ENCODE measurements at regions not wholly inside any gene's neighbourhood (a gene's known extent, or its start where the extent isn't known, plus 50 kb on each side); places are given as distances from the start of the nearest gene placed in this dataset.

- no peaks in the 10 kb centered on the region for H3K4me1 ChIP-seq (ENCODE audit: control insufficient read depth, insufficient read depth, low read length, unreplicated experiment)
- no peaks in the 10 kb centered on the region for H3K36me3 ChIP-seq (ENCODE audit: insufficient read depth, low read length)
- H3K4me3 ChIP-seq (ENCODE audit: low read depth, low read length) = no peak overlapping the region
- H2AFZ ChIP-seq (ENCODE audit: low read length, unreplicated experiment) = no peak overlapping the region
- no peaks in the 10 kb centered on the region for H3K79me2 ChIP-seq (ENCODE audit: control insufficient read depth, insufficient read depth, low read length, unreplicated experiment)
- H3K27me3 ChIP-seq (ENCODE audit: insufficient read depth, low read length) = no peaks in the 10 kb centered on the region
- H3K27ac ChIP-seq (ENCODE audit: low read depth, low read length) = no peak overlapping the region
Observed at GRCh38 chr1:229710746-229711145, 84.7 kb downstream of the URB2 start.

GRCh38 chr1:229714306-229714705 lies 88.3 kb downstream of the URB2 start:
- Histone ChIP-seq H3K27me3 (ENCODE audit: insufficient read depth, low read length) (no peaks in the 10 kb centered on the region), H2AFZ (ENCODE audit: low read length, unreplicated experiment) (no peak overlapping the region), H3K36me3 (ENCODE audit: insufficient read depth, low read length) (no peaks in the 10 kb centered on the region), H3K4me1 (ENCODE audit: control insufficient read depth, insufficient read depth, low read length, unreplicated experiment) (no peaks in the 10 kb centered on the region), H3K27ac (ENCODE audit: low read depth, low read length) (no peak overlapping the region), H3K79me2 (ENCODE audit: control insufficient read depth, insufficient read depth, low read length, unreplicated experiment) (no peaks in the 10 kb centered on the region), H3K4me3 (ENCODE audit: low read depth, low read length) (no peak overlapping the region)

- Histone ChIP-seq H3K27ac (ENCODE audit: low read depth, low read length) (no peak overlapping the region), H2AFZ (ENCODE audit: low read length, unreplicated experiment) (no peak overlapping the region), H3K27me3 (ENCODE audit: insufficient read depth, low read length) (no peaks in the 10 kb centered on the region)
Observed at GRCh38 chr1:229714964-229715603, 89.0 kb downstream of the URB2 start.

GRCh38 chr1:229716069-229716468 lies 90.0 kb downstream of the URB2 start:
- no peak overlapping the region for H3K27ac ChIP-seq (ENCODE audit: low read depth, low read length)
- H3K79me2 ChIP-seq (ENCODE audit: control insufficient read depth, insufficient read depth, low read length, unreplicated experiment) = no peaks in the 10 kb centered on the region
- no peaks in the 10 kb centered on the region for H3K4me1 ChIP-seq (ENCODE audit: control insufficient read depth, insufficient read depth, low read length, unreplicated experiment)
- no peak overlapping the region for H3K4me3 ChIP-seq (ENCODE audit: low read depth, low read length)
- no peak overlapping the region for H2AFZ ChIP-seq (ENCODE audit: low read length, unreplicated experiment)
- no peaks in the 10 kb centered on the region for H3K27me3 ChIP-seq (ENCODE audit: insufficient read depth, low read length)
- H3K36me3 ChIP-seq (ENCODE audit: insufficient read depth, low read length) = no peaks in the 10 kb centered on the region

More at GRCh38 chr1:229714964-229715603, 89.0 kb downstream of the URB2 start:
- Histone ChIP-seq H3K4me1 (ENCODE audit: control insufficient read depth, insufficient read depth, low read length, unreplicated experiment) (no peaks in the 10 kb centered on the region), H3K79me2 (ENCODE audit: control insufficient read depth, insufficient read depth, low read length, unreplicated experiment) (no peaks in the 10 kb centered on the region), H3K4me3 (ENCODE audit: low read depth, low read length) (no peak overlapping the region), H3K36me3 (ENCODE audit: insufficient read depth, low read length) (no peaks in the 10 kb centered on the region)

- H3K4me3 ChIP-seq (ENCODE audit: low read depth, low read length) = no peak overlapping the region
- H3K36me3 ChIP-seq (ENCODE audit: insufficient read depth, low read length) = no peaks in the 10 kb centered on the region
- no peaks in the 10 kb centered on the region for H3K27me3 ChIP-seq (ENCODE audit: insufficient read depth, low read length)
- H2AFZ ChIP-seq (ENCODE audit: low read length, unreplicated experiment) = no peak overlapping the region
- H3K4me1 ChIP-seq (ENCODE audit: control insufficient read depth, insufficient read depth, low read length, unreplicated experiment) = no peaks in the 10 kb centered on the region
- H3K27ac ChIP-seq (ENCODE audit: low read depth, low read length) = no peak overlapping the region
- no peaks in the 10 kb centered on the region for H3K79me2 ChIP-seq (ENCODE audit: control insufficient read depth, insufficient read depth, low read length, unreplicated experiment)
Observed at GRCh38 chr1:229716704-229717103, 90.7 kb downstream of the URB2 start.

GRCh38 chr1:229717786-229718576 lies 91.9 kb downstream of the URB2 start:
- Histone ChIP-seq H3K36me3 (ENCODE audit: insufficient read depth, low read length) (no peaks in the 10 kb centered on the region), H3K4me3 (ENCODE audit: low read depth, low read length) (no peak overlapping the region), H3K27me3 (ENCODE audit: insufficient read depth, low read length) (no peaks in the 10 kb centered on the region), H3K79me2 (ENCODE audit: control insufficient read depth, insufficient read depth, low read length, unreplicated experiment) (no peaks in the 10 kb centered on the region), H2AFZ (ENCODE audit: low read length, unreplicated experiment) (no peak overlapping the region), H3K27ac (ENCODE audit: low read depth, low read length) (no peak overlapping the region), H3K4me1 (ENCODE audit: control insufficient read depth, insufficient read depth, low read length, unreplicated experiment) (no peaks in the 10 kb centered on the region)

GRCh38 chr1:229726061-229726460 lies 100.0 kb downstream of the URB2 start:
- no peak overlapping the region for H3K4me3 ChIP-seq (ENCODE audit: low read depth, low read length)
- H3K4me1 ChIP-seq (ENCODE audit: control insufficient read depth, insufficient read depth, low read length, unreplicated experiment) = no peaks in the 10 kb centered on the region
- H3K36me3 ChIP-seq (ENCODE audit: insufficient read depth, low read length) = no peaks in the 10 kb centered on the region
- H3K79me2 ChIP-seq (ENCODE audit: control insufficient read depth, insufficient read depth, low read length, unreplicated experiment) = no peaks in the 10 kb centered on the region
- H3K27me3 ChIP-seq (ENCODE audit: insufficient read depth, low read length) = peaks cover 26% of the 10 kb centered on the region
- H3K27ac ChIP-seq (ENCODE audit: low read depth, low read length) = no peak overlapping the region
- no peak overlapping the region for H2AFZ ChIP-seq (ENCODE audit: low read length, unreplicated experiment)

GRCh38 chr1:229729916-229730315 lies 103.9 kb downstream of the URB2 start:
- Histone ChIP-seq H3K4me3 (ENCODE audit: low read depth, low read length) (no peak overlapping the region), H2AFZ (ENCODE audit: low read length, unreplicated experiment) (no peak overlapping the region), H3K79me2 (ENCODE audit: control insufficient read depth, insufficient read depth, low read length, unreplicated experiment) (no peaks in the 10 kb centered on the region), H3K36me3 (ENCODE audit: insufficient read depth, low read length) (no peaks in the 10 kb centered on the region), H3K27ac (ENCODE audit: low read depth, low read length) (no peak overlapping the region), H3K4me1 (ENCODE audit: control insufficient read depth, insufficient read depth, low read length, unreplicated experiment) (no peaks in the 10 kb centered on the region), H3K27me3 (ENCODE audit: insufficient read depth, low read length) (peaks cover 39% of the 10 kb centered on the region)

GRCh38 chr1:229730573-229730972 lies 104.5 kb downstream of the URB2 start:
- H3K4me3 ChIP-seq (ENCODE audit: low read depth, low read length) = no peak overlapping the region
- no peaks in the 10 kb centered on the region for H3K36me3 ChIP-seq (ENCODE audit: insufficient read depth, low read length)
- no peak overlapping the region for H3K27ac ChIP-seq (ENCODE audit: low read depth, low read length)
- peaks cover 34% of the 10 kb centered on the region for H3K27me3 ChIP-seq (ENCODE audit: insufficient read depth, low read length)
- H3K4me1 ChIP-seq (ENCODE audit: control insufficient read depth, insufficient read depth, low read length, unreplicated experiment) = no peaks in the 10 kb centered on the region
- no peak overlapping the region for H2AFZ ChIP-seq (ENCODE audit: low read length, unreplicated experiment)
- H3K79me2 ChIP-seq (ENCODE audit: control insufficient read depth, insufficient read depth, low read length, unreplicated experiment) = no peaks in the 10 kb centered on the region

- no peaks in the 10 kb centered on the region for H3K4me1 ChIP-seq (ENCODE audit: control insufficient read depth, insufficient read depth, low read length, unreplicated experiment)
- peaks cover 34% of the 10 kb centered on the region for H3K27me3 ChIP-seq (ENCODE audit: insufficient read depth, low read length)
- H2AFZ ChIP-seq (ENCODE audit: low read length, unreplicated experiment) = no peak overlapping the region
- H3K27ac ChIP-seq (ENCODE audit: low read depth, low read length) = no peak overlapping the region
- H3K36me3 ChIP-seq (ENCODE audit: insufficient read depth, low read length) = no peaks in the 10 kb centered on the region
- no peaks in the 10 kb centered on the region for H3K79me2 ChIP-seq (ENCODE audit: control insufficient read depth, insufficient read depth, low read length, unreplicated experiment)
- H3K4me3 ChIP-seq (ENCODE audit: low read depth, low read length) = no peak overlapping the region
Observed at GRCh38 chr1:229732061-229732460, 106.0 kb downstream of the URB2 start.

- no peak overlapping the region for H3K27ac ChIP-seq (ENCODE audit: low read depth, low read length)
- H3K79me2 ChIP-seq (ENCODE audit: control insufficient read depth, insufficient read depth, low read length, unreplicated experiment) = no peaks in the 10 kb centered on the region
- H3K36me3 ChIP-seq (ENCODE audit: insufficient read depth, low read length) = no peaks in the 10 kb centered on the region
- H2AFZ ChIP-seq (ENCODE audit: low read length, unreplicated experiment) = no peak overlapping the region
- H3K4me1 ChIP-seq (ENCODE audit: control insufficient read depth, insufficient read depth, low read length, unreplicated experiment) = no peaks in the 10 kb centered on the region
- H3K4me3 ChIP-seq (ENCODE audit: low read depth, low read length) = no peak overlapping the region
- peaks cover 23% of the 10 kb centered on the region for H3K27me3 ChIP-seq (ENCODE audit: insufficient read depth, low read length)
Observed at GRCh38 chr1:229736376-229736775, 110.3 kb downstream of the URB2 start.

Measured in ACC112 (cell line).